ENCODE measurements at regions not wholly inside any gene's neighbourhood (a gene's known extent, or its start where the extent isn't known, plus 50 kb on each side); places are given as distances from the start of the nearest gene placed in this dataset.
"Not testable (repeated sequence)": the region's sequence is repeated elsewhere in the genome, so short reads cannot be mapped to it uniquely, and the experiment has no call there.

DNA sequence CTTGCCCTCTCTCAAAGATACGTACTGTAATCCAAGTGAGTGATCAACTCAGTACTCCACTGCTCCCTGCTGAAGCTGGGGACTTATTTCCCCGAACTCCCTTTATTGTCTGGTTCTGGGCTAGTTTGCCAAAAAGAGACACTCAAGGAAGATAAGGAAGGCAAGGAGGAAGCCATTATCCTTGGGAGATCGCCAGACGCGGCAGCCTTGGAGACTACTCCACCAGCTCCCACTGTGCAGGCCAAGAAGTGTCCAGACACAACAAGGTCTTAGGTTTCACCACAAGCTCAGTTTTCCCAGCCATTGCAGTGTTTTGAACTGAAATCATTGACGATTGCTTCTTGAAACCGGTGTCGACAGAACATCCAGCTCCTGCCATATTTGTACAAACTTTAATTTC lies 439.6 kb upstream of the UBE2E3 start:
- DNase-seq (ENCODE audit: low spot score) = no peak

DNA sequence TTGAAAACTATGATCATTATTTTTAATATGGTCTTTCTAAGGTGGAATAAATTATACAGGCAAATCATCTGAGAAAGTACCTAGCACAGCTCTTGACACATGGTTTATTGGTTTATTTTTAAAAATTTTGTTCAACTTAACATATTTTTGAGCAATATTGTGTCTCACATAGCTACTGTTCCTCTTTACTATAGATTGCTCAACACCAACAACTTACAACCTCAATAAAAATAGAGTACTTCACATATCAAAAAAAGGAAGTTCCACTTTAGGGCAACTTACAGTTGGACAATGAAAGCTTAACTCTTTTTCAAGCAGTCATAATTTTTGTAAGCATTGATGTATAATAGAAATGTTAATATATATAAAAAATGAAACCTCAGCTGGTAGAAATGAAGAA lies 440.9 kb upstream of the UBE2E3 start:
- no peak for DNase-seq (ENCODE audit: low spot score)

DNA sequence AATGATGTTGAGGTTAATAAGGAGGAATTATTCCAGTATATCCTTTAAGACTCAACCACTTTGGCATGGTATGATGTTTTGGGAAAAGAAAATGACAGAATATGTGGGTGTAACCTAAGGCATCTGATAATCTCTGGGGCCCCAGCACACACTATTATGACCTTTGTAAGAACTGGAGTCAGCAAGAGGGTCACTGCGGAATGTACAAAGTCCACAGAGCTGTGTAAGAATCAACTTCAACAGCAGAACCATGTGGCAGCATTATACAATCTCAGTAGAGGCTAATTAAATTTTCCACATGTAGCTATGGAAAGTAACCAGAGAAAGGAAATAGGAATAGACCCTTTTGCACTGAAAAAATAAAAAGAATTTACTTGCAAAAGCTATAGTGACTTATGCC lies 445.1 kb upstream of the UBE2E3 start:
- no peak for DNase-seq (ENCODE audit: low spot score)

DNA sequence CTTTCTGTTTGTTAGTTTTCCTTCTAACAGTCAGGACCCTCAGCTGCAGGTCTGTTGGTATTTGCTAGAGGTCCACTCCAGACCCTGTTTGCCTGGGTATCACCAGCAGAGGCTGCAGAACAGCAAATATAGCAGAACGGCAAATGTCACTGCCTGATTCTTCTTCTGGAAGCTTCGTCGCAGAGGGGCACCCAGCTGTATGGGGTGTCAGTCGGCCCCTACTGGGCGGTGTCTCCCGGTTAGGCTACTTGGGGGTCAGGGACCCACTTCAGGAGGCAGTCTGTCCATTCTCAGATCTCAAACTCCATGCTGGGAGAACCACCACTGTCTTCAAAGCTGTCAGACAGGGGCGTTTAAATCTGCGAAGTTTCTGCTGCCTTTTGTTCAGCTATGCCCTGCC lies 448.6 kb upstream of the UBE2E3 start:
- not testable (repeated sequence) for DNase-seq (ENCODE audit: low spot score)

DNA sequence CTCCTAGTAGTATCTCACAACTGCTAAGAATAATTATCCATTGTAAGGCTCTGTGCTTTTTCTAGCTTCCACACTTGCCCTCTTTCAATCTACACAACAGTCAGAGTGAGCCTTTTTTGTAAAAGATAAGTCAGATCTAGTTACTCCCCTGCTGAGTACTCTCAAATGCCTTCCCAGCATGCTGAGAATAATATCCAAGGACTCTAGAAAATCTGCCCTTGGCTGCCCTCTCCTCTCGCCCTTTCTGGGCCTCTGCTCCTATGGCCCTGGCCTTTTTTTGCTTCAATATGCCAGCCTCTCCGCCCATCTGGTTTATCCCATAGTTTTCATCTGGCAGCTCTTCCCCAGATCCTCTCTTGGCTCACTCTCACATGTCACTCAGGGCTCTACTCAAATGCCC lies 455.9 kb upstream of the UBE2E3 start:
- no peak for DNase-seq (ENCODE audit: low spot score)

DNA sequence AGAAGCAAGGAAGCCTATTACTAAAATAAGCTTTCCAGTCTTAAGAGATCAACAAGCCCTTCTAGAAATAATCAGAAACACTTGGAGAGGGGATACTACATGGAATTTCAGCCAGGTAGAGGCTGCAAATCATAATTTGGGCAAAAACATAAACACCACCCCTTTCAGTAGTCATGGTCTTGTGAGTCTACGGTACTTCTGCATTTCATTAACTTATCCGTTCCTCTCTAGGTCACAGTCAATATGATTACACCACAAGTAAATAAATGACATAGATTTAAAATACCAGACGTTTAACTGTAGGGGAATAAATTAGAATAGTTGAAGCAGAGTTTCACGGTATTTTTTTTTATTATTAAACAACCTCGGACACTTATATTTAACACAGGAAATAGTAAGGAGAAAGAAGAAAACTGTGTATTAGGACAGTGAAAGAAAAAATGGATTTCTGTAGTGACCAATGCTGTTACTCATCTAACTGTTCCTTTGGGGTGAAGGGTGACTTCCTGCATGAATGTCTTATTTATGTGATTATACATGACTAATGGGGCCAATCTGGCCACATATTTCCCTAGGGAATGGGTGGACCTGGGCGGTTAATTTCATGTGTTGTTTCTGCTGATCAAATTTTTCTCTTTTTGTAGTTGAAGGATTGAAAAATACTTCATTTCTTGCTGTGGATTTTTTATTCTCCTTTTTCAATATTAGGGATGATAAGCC lies 456.6 kb upstream of the UBE2E3 start:
- no peak for DNase-seq (ENCODE audit: low spot score)

DNA sequence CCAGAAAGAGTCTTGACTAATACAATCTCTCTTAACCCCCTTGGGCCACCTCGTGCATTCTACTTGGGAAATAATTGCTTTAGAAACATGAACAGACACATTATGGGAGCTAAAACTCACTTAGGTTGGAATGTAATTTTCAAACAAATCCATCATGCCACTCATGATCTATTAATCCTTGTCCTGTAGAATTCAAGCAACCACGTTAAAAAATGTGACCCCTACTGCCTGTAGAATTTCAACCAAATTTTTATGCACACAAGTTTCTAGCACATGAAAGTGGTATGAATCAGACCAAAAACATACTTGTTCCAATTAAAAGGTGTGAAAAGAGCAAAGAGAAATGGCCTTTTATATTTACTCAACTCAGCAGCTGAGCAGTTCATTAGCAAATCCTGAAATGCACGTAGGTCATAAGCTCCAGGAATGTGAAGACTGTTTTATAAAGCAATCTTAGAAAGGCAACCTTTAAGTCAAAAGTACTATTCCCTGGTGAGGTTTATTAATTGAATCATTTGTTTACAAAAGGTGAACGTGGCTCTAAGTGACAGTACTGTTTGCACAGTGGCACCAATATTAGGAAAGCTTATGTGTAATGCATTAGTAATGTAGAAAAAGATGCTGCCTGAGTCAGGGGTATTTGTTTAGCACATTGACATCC lies 459.4 kb upstream of the UBE2E3 start:
- DNase-seq (ENCODE audit: low spot score) = no peak

DNA sequence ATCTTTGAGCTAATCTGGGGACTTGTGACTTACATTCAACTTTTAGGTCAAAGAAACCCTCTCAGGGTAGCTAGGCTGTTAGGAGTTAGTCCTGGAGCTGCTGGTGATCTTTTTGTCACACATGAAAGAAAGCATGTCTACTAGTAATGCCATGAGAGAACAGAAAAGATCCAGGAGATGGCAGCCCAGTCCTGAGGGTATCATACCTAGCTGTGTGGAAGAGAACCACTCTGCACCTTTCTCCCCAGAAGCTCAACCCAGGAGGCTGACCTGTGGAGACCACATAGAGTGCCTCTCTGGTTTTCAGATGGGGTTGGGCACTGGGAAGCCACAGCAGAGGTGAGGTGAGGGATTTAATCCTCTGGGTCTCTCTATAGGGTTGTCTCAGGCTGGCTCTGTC lies 460.2 kb upstream of the UBE2E3 start:
- DNase-seq (ENCODE audit: low spot score) = peak; percentile 6

DNA sequence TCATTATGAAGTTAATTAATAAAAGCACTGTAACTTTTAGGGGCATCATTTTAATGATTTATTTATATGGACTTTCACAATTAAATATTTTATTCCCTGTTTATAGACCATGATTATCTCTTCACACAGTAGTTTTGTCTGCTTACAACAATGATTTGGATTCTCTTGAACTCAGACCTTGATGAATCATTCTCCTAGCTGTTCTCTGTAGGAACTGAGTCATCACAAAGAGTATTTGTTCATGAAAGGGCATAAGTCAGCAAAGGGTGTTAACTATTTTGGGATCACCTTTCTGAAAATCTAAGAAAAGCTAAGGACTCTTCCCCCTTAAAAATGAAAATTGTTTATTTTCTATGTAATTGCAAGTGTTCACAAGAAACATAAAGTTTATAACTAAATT lies 461.1 kb upstream of the UBE2E3 start:
- no peak for DNase-seq (ENCODE audit: low spot score)

DNA sequence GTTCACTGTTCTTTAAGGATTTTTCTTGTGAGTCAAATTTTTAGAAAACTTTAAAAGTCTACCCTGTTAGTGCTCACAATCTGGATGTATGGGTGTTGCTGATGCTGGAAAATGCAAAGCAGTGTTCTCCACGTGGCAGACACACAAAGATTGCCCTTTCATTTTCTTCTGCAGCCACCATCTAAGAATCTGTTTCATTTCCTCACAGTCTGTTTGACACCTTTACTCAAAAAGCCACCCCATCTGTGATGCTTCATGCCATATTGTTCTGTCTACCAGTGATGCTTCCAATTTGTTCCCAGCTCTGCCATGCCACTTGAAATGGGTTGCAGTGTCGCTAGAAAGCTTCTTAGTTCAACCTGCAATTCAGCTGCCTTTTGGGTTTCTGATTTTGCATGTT lies 464.2 kb upstream of the UBE2E3 start:
- DNase-seq (ENCODE audit: low spot score) = no peak

DNA sequence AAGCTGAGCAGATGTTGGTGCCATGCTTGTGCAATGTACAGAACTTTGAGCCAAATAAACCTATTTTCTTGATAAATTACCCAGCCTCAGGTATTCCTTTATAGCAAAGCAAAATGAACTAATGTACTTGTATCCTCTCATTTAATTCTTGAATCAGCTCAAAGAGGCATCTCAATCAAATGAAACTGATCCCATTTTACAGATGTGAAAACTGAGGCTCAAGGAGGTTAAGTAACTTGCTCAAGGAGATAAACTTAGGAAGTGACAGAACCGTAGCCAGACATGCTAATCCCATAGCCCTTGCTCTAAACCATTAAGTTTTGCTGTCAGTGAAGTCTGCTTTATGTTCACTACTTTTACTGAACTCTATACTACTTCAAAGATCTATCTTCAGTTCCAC lies 467.0 kb upstream of the UBE2E3 start:
- no peak for DNase-seq (ENCODE audit: low spot score)

GRCh38 chr2:180508458-180508857 lies 471.9 kb upstream of the UBE2E3 start:
- DNase-seq (ENCODE audit: low spot score) = no peak

DNA sequence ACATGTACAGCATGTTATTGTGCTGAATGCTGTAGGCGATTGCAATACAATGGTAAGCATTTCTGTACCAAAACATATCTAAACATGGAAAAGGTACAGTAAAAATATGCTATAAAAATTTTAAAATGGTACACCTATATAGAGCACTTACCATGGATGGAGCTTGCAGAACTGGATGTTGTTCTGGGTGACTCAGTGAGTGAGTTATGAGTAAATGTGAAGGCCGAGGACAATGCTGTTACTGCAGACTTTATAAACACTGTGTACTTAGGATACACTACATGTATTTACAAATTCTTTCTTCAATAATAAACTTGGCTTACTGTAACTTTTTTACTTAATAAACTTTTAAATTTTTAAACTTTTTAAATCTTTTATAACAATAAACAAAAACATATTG lies 473.4 kb upstream of the UBE2E3 start:
- no peak for DNase-seq (ENCODE audit: low spot score)

DNA sequence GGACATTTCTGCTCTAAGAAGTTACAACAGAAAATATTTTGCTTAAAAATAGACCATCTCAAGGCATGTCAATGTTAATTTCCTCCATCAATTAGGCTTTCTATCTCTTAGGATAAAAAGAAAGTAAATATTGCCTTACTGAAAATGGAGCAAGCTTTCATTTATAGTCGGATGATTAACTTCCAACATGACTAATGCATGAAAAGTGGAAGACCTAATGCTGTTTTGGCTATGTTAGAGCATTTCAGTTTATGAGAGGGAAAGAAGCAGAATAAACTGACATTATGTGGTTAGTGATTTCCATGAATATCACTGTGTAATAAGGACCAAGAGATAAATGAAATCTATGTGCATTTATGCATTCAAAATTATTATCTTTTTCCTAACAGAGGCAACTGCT lies 475.2 kb upstream of the UBE2E3 start:
- no peak for DNase-seq (ENCODE audit: low spot score)

DNA sequence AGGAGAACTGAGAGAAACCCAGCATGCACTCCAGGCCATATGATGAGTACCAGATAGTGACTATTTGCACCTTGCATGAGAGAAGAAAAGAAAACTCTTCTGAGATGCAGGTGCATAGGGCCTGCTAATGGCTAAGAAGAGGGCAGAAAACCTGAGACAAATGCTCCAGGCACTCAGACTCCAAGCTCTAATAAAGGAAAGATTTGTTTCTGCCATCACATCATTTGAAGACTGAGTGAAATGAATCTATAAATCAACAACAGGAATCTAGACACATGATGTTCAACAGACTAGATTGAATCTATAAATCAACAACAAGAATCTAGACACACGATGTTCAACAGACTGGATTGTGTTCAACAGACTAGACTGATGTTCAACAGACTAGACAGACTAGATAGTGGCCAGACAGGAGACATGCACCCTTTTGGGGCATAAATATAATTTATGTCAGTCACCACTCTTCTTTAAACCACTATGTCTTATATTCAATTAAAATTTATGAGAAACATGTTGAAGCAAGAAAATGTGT lies 482.7 kb upstream of the UBE2E3 start:
- no peak for DNase-seq (ENCODE audit: low spot score)

DNA sequence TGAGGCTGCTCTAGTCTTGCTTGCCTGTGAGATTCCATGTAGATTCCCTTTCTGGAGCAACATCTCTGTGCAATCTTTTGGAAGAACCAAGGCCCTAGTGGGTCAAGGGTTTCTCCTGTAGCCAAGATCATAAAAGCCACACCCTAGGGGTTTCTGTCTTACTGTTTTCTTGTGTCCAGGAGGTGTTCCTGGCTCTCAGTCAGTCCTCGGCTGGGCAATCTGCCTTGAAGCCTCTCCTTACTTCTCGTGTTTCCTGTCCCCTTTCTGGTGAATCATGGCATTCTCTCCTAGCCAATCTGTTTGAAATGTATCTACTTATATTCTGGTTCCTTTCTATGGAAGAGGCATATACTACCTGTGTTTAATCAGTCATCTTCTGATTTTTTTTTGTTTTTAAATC lies 484.8 kb upstream of the UBE2E3 start:
- no peak for DNase-seq (ENCODE audit: low spot score)

DNA sequence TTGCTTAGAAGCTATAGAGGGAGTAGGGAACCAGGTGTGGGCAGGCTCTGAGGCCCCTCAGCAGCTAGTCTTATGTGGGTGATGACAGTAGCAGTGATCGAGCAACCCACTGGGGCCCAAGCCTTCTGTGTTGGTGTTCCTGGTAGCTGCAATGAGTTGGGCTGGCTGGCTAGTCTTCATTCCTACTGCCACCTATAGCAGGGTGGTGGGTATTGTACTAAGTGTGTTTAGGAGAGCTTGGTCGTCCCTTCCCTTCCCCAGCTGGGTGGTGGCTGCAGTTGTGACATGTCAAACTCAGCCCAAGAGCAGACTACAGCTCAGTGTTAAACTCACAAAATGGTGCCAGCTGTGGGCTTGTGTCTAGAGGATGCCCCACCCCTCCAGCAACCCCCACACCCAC lies 486.1 kb upstream of the UBE2E3 start:
- DNase-seq (ENCODE audit: low spot score) = no peak

- DNase-seq (ENCODE audit: low spot score) = no peak
Observed at GRCh38 chr2:180482696-180483095, 475.6 kb upstream of the CWC22 start.

DNA sequence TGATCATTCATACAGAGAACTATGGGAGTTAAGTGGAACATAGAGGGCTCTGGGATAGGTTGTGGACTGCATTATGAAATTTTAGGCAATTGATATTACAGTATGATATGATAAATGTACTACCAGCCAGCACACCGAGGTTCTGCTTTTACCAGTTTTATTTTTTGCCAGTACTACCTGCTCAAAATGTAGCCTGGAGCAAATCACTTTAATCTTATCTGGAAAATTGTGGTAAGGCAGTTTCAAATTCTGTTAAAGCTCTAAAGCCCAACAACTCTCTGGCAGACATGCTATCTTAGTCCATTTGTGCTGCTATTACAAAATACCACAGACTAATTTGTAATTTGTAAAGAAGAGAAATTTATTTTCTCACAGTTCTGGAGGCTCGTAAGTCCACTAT lies 474.9 kb upstream of the CWC22 start:
- DNase-seq (ENCODE audit: low spot score) = no peak

- no peak for DNase-seq (ENCODE audit: low spot score)
Observed at GRCh38 chr2:180478883-180479282, 471.8 kb upstream of the CWC22 start.

GRCh38 chr2:180474716-180475115 lies 467.6 kb upstream of the CWC22 start:
- no peak for DNase-seq (ENCODE audit: low spot score)

GRCh38 chr2:180473456-180473855 lies 466.4 kb upstream of the CWC22 start:
- DNase-seq (ENCODE audit: low spot score) = no peak

- no peak for DNase-seq (ENCODE audit: low spot score)
Observed at GRCh38 chr2:180472133-180472532, 465.0 kb upstream of the CWC22 start.

GRCh38 chr2:180463608-180464007 lies 456.5 kb upstream of the CWC22 start:
- no peak for DNase-seq (ENCODE audit: low spot score)

Data from HuH-7.5 (cell line).